HEK293 (cell line): ENCODE measurements at regions not wholly inside any gene's neighbourhood (a gene's known extent, or its start where the extent isn't known, plus 50 kb on each side); places are given as distances from the start of the nearest gene placed in this dataset.

Source experiments
- CTCF ChIP-seq: fragments of 450-650 bp; formaldehyde crosslinking; IDR thresholded peaks from 2 replicates; pipeline ENCODE4 v1.5.1; 2016; ENCODE audit warnings: missing biosample characterization, missing genetic modification characterization
- TSHZ1 ChIP-seq: fragments of 450-650 bp; formaldehyde crosslinking; IDR thresholded peaks from 2 replicates; pipeline ENCODE4 v1.5.1; 2016; ENCODE audit warnings: missing biosample characterization, missing genetic modification characterization, borderline replicate concordance
- ZBTB10 ChIP-seq: fragments of 450-650 bp; formaldehyde crosslinking; IDR thresholded peaks from 2 replicates; pipeline ENCODE4 v1.5.1; 2016; ENCODE audit warnings: missing biosample characterization, missing genetic modification characterization
- ZBTB17 ChIP-seq: fragments of 450-650 bp; formaldehyde crosslinking; IDR thresholded peaks from 2 replicates; pipeline ENCODE4 v1.5.1; 2016; ENCODE audit warnings: missing biosample characterization, missing genetic modification characterization
- ZNF366 ChIP-seq: fragments of 450-650 bp; formaldehyde crosslinking; conservative IDR thresholded peaks from 2 replicates; pipeline ENCODE4 v1.5.1; 2016; ENCODE audit warnings: missing biosample characterization, missing genetic modification characterization
- ZNF692 ChIP-seq: fragments of 450-650 bp; formaldehyde crosslinking; IDR thresholded peaks from 2 replicates; pipeline ENCODE4 v1.5.1; 2016; ENCODE audit warnings: missing biosample characterization, missing genetic modification characterization
- ZNF768 ChIP-seq: fragments of 450-650 bp; formaldehyde crosslinking; IDR thresholded peaks from 2 replicates; pipeline ENCODE4 v1.5.1; 2018; ENCODE audit warnings: missing biosample characterization, mild to moderate bottlenecking, missing genetic modification characterization

GRCh38 chr4:151529187-151529586 is 120.2 kb downstream of the FHIP1A start:
- TF ChIP-seq TSHZ1 (no peak), ZBTB17 (tag by site-specific recombination) (no peak), CTCF (tag by site-specific recombination) (no peak), ZBTB10 (tag by site-specific recombination) (no peak), ZNF768 (tag by site-specific recombination) (no peak), ZNF692 (tag by site-specific recombination) (no peak), ZNF366 (no peak)
